NCI-H345 (cell line): ENCODE measurements at regions not wholly inside any gene's neighbourhood (a gene's known extent, or its start where the extent isn't known, plus 50 kb on each side); places are given as distances from the start of the nearest gene placed in this dataset.
"Not testable (repeated sequence)": the region's sequence is repeated elsewhere in the genome, so short reads cannot be mapped to it uniquely, and the experiment has no call there.

Experiments
- DNase-seq: peaks from one replicate; lab custom pipeline; 2025; lab: John Stamatoyannopoulos, UW

GRCh38 chr5:40221796-40222195 is 457.9 kb upstream of the PTGER4 start:
- DNase-seq, result no peak

GRCh38 chr5:40221255-40221654 is 458.5 kb upstream of the PTGER4 start:
- no peak for DNase-seq

GRCh38 chr5:40220260-40220659 is 459.5 kb upstream of the PTGER4 start:
- DNase-seq, result no peak

GRCh38 chr5:40217553-40217952 is 462.2 kb upstream of the PTGER4 start:
- DNase-seq, result no peak

GRCh38 chr5:40210694-40211093 is 469.0 kb upstream of the PTGER4 start:
- no peak for DNase-seq

GRCh38 chr5:40206030-40206429 is 473.7 kb upstream of the PTGER4 start:
- DNase-seq, result no peak

GRCh38 chr5:40204144-40204543 is 475.6 kb upstream of the PTGER4 start:
- DNase-seq, result no peak

- no peak for DNase-seq
Observed at GRCh38 chr5:40202814-40203440, 476.8 kb upstream of the PTGER4 start.

GRCh38 chr5:40198736-40199135 is 481.0 kb upstream of the PTGER4 start:
- DNase-seq, result no peak

GRCh38 chr5:40195574-40195973 is 484.1 kb upstream of the PTGER4 start:
- not testable (repeated sequence) for DNase-seq

- DNase-seq, result no peak
Observed at GRCh38 chr5:40191150-40191549, 488.6 kb upstream of the PTGER4 start.

- DNase-seq, result no peak
Observed at GRCh38 chr5:40172721-40173120, 507.0 kb upstream of the PTGER4 start.

GRCh38 chr5:40171971-40172370 is 507.7 kb upstream of the PTGER4 start:
- no peak for DNase-seq

GRCh38 chr5:40167283-40167682 is 512.4 kb upstream of the PTGER4 start:
- DNase-seq, result no peak

- no peak for DNase-seq
Observed at GRCh38 chr5:40166802-40167201, 512.9 kb upstream of the PTGER4 start.

GRCh38 chr5:40165789-40166728 is 513.7 kb upstream of the PTGER4 start:
- DNase-seq, result no peak

- no peak for DNase-seq
Observed at GRCh38 chr5:40165106-40165788, 514.5 kb upstream of the PTGER4 start.

- DNase-seq, result no peak
Observed at GRCh38 chr5:40160435-40160834, 519.3 kb upstream of the PTGER4 start.

- DNase-seq, result no peak
Observed at GRCh38 chr5:40154194-40154593, 525.5 kb upstream of the PTGER4 start.

GRCh38 chr5:40150896-40151295 is 528.8 kb upstream of the PTGER4 start:
- DNase-seq, result no peak

GRCh38 chr5:40141896-40142295 is 537.8 kb upstream of the PTGER4 start:
- no peak for DNase-seq

GRCh38 chr5:40141418-40141817 is 538.3 kb upstream of the PTGER4 start:
- no peak for DNase-seq

- DNase-seq, result no peak
Observed at GRCh38 chr5:40137223-40137622, 542.5 kb upstream of the PTGER4 start.
